ENCODE measurements at regions not wholly inside any gene's neighbourhood (a gene's known extent, or its start where the extent isn't known, plus 50 kb on each side); places are given as distances from the start of the nearest gene placed in this dataset.
"Not testable (repeated sequence)": the region's sequence is repeated elsewhere in the genome, so short reads cannot be mapped to it uniquely, and the experiment has no call there.

DNA sequence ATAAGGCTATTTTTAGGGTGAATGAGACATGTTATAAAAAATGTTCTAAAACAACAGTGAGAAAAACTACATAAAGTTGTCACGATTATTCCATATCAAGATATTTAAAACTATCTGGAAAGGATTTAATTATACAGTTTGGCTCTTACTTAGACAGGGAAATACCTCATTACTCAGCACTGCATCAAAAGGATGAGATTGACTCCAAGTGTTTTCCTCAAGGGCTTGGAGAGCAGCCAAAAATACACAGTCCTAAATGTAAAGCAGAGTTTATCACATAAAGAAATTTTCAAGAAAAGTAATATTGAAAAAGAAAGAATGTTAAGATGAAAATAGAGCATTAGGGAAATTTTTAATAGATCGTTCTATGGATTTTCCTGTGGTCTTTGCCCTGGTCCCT lies 285.5 kb upstream of the NETO1 start:
- no peak for DNase-seq

DNA sequence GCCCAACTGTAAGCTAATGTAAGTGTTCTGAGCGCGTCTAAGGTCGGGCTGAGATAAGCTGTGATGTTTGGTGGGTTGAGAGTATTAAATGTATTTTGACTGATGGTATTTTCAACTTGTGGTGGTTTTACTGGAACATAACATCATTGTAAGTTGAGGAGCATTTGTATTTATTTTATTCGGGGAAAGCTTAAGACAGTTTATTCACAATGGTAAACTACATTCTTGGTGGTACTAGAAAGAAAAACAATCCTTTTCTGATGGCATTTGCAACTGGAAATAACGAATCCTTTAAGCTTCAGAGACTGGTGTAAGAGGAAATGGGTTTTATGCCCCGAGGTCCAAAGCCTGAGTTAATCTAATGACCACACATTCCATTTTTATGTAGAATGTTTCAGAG lies 283.3 kb upstream of the NETO1 start:
- no peak for DNase-seq

DNA sequence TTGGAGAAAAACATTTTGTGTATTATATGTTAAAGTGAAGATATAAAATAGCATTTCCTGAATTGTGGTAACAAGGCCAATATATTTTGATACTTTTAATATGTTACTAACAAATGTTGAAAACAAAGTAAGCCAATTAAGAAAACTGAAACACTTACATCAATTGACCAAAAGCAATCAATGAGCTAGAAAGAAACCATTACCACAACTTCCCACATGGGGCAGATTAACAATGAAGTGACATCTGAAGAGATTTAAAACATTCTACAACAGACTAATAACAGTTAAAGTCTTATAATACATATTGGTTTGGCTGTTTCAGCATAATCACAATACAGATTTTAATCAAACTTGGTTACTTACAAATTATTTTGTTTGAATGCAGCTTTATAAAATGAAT lies 282.4 kb upstream of the NETO1 start:
- DNase-seq: no peak

DNA sequence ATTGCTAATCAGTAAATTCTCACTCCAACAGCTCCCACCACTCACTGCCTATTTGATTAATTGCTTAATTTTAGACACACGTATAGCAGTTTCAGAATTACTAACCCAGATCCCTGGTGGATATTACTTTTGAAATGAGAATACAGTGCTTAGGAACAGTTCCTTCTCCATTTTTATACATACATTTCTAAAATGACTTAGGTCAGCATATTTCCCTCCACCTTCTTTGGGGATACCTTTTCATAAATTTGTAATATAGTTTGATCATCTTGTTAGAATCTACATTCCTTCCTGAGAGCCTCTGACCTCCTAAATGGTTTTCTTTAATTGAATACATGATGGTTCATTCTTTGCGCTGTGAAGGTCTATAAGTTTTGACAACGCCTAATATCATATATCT lies 279.8 kb upstream of the NETO1 start:
- DNase-seq: no peak

DNA sequence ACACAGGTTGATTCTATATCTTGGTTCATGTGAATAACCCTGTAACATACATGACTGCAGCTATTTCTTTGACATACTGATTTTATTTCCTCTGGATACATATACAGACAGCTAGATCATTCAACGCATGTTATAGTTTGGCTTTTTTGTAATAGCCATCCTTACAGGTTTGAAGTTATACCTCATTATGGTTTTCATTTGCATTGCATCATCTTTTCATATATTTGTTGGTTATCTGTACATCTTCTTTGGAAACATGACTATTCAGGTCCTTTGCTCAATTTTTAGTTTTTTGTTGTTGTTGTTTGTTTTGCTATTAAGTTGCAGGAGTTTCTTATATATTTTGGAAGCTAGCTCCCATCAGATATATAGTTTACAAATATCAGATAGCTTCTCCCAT lies 276.2 kb upstream of the NETO1 start:
- no peak for DNase-seq

DNA sequence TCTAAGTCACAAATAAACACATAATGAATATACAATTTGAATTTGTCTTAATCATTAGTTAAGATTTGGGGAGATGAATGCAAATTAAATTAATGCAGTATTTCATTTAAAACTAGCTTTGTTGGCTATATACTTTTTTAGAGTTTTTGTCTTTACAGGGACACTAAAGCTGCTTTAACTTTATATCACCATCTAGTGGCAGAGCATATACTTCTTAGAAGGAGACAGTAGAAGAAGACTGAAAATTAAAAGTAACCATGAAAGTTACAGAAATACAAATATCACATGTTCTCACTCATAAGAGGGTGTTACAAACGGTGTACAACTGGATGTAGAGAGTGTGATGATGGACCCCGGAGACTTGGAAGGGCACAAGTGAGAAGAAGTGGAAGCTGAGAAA lies 268.3 kb upstream of the NETO1 start:
- no peak for DNase-seq

DNA sequence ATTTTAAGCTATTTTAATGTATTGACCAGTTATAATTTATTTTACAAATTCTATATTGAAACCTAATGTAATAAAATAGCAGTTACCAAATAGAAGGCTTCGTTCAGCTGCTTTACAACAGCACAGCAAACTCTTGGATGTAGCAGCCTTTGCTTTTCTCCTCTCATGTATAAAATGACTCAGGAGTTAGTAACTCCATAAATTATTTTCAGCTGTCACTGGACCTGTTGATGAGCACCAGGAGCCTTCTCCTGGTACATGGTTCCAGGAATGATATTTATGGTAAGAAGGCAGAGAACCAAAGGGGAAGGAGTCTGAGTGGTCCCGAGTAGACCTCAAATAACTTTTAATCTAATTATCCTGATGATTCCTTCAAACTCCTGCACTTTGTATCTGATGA lies 256.4 kb upstream of the NETO1 start:
- DNase-seq: no peak

DNA sequence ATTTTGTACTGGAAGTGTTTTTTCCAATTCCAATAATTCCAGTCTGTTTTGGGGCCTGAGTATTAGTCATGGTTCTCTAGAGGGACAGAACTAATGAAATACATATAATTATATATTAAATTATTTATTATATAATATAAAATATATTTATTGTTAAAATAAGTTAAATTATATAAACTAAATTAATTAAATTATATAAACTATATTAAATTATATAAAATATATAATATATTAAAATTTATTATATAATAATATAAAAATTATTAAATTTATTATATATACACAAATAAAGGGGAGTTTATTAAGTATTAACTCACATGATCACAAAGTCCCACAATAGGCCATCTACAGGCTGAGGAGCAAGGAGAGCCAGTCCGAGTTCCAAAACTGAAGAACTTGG lies 253.4 kb upstream of the NETO1 start:
- DNase-seq: no peak

DNA sequence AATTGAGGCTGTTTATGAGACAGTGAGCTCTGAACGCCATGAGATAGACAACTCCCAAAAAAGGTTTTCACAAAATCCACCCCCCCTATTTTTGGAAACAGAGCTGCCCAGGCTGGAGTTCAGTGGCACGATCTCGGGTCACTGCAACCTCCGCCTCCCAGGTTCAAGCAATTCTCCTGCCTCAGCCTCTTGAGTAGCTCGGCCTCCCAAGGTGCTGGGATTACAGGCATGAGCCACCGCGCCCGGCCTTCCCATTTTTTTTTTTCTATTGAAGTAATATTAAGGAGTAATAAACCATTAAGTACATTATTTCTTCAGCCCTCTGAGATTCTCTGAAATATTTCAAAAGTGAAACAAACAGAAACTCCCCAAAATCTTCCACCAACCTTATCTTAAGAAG lies 252.8 kb upstream of the NETO1 start:
- DNase-seq: no peak

DNA sequence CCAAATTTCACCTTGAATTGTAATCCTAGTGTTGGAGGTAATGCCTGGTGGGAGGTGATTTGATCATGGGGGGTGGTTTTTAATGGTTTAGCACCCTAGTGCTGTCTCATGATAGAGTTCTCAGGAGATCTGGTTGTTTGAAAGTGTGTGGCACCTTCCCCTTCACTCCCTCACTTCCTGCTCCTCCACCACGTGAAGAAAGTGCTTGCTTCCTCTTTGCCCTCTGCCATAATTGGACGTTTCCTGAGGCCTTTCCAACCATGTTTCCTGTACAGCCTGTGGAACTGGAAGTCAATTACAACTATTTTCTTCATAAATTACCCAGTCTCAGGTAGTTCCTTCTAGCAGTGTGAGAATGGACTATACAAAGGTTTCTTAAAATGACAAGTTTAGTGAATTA lies 251.8 kb upstream of the NETO1 start:
- DNase-seq: no peak

DNA sequence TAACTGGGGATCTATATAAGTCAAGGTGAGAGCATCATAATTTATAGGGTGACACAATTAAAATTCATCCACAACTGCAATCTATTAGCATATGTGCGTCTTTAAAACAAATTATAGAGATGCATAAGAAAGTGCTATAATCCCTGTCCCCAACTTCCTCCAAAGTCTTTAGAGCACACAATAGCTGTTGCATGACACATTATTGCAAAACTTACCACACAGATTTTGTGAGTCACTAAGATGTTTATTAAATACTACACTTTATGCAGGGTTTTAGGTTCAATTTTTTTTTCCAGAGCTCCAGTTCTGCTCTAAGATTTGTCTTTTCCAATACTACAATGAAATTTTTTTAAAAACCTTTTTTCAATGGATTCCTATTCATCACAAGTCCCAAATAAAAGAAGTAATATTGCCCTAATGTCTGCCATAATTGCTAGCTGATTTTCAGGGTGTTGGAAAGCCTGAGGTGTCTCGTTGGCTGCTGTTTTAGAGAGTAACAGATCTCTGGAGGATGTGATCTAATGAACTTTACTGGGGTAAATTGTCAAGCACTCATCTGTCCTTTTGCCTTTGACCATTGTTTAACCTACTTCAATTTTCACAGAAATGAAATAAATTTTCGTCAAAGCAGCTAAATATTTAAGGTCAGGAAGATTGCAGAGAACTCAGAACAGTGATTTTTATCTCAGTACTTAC lies 250.5 kb upstream of the NETO1 start:
- no peak for DNase-seq

DNA sequence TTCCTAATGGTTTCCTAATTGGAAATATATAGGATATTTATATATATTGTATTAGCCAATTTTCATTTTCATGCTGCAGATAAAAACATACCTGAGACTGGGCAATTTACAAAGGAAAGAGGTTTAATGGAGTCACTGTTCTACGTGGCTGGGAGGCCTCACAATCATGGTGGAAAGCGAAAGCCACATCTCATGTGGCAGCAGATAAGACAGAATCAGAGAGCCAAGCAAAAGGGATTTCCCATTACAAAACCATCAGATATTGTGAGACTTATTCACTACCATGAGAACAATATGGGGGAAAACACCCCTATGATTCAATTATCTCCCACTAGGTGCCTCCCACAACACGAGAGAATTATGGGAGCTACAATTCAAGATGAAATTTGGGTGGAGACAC lies 242.5 kb upstream of the NETO1 start:
- DNase-seq: no peak

DNA sequence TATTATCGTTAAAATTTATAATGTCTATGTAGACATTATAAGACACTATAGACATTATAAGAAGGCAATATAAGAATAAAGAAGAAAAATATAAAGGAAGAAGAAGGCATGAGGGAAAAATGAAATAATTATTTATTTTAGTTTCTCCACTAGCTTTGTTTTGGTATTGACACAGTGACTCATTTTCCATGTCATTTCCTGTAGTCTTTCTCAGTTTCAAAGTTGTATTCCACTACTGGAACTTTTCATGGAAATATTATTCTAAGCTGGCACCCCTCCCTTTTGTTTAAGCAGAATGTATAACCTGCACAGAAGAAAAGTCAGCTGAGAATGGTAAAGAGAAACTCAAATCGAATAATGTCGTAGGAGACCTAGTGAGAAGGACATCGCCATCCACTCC lies 234.2 kb upstream of the NETO1 start:
- DNase-seq: no peak

DNA sequence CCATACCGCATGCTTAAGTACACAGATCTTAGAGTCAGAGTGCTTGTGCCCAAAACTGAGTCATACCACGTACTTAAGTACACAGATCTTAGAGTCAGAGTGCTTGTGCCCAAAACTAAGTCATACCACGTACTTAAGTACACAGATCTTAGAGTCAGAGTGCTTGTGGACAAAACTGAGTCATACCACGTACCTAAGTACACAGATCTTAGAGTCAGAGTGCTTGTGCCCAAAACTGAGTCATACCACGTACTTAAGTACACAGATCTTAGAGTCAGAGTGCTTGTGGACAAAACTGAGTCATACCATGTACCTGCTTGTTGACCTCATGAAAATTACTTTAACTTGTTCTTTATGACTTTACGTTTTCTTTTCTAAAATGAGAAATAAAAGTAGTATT lies 233.7 kb upstream of the NETO1 start:
- not testable (repeated sequence) for DNase-seq

DNA sequence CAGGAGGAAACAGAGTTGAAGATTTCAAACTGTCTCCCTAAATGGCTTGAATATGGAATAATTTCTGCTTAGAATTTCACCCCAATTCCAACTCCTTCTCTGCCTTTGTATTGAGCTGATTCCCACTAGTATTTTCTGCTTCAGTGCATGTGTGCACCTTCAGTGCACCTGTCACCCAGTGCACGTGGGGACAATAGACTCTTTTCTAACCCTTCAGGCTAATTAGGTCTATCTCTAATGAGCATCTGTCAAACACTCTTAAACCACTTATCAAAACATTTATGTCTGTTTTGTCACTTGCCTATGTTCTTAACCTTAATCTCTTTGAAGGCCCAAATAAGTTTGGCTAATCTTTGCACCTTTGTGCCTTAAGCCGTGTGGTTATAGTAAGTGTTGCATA lies 232.0 kb upstream of the NETO1 start:
- DNase-seq: no peak

DNA sequence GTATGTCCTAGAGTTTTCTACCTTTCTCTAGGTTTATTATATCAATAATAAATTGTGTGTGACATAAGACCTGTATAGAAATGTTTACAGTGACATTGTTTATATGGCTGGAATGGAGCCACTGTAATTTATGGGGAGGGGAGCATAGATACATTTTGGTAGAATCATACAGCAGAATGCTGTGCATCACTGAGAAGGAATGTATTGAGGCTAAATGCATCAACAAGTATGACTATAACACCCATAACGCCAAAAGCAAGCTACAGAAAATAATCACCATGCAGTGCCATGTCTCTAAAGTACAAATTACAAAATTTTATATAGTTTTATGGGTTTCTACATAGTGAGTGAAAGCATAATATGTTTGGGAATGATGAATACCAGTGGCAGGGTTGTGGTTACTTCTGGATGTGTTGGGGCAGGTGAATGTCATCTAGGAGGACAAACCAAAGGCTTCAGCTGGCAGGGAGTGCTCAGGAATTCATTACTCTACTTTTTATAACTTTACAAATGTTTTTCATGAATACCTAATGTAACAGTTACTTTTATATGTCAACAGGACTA lies 226.0 kb upstream of the NETO1 start:
- DNase-seq: no peak

DNA sequence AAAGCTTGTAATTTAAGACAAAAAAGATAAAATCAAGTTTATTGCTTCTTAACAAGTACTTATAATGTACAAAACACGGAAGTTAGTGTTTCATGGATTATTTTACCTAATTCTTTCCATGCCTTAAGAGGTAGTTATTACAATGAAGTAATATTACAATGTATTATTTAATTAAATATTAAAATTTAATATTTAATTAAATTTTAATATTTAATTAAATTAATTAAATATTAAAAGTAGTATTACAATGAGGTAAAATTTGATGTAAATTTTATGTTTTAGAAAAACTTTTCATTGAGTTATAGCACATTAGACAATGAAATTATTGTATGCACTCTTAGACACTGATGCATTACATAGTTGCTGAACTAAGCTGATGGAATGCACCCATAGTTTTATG lies 220.7 kb upstream of the NETO1 start:
- DNase-seq: no peak

DNA sequence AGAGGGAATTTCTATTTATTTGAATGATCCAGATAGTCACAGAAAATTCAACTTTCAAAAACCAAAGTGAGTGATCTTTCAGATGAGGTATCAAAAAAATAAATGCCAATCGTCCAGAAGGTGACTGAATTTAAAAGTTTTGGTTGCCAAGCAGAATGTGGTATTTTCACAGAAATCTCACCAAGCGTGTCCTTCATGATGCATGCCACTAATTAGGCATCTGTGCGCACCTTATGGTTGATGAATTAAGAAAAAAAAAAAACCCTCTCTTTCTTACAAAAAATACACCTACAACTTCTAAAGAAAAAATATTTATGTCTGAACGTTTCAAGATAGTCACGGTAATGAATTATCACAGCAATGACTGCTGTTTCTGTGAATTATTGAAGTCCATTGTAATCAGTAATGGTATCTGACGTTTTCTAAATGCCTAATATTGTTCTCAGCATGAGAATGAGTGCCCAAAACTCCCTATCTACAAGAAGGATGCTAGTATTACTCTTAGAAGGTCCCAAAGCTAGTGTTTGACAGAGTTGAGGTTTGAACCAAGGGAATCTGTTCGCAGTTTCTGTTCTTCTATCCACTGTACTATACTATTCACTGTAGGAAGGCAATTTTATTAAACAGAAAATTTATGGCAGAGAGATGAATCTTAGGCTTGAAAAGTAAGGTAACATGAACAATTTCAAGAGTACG lies 219.6 kb upstream of the NETO1 start:
- DNase-seq: no peak

DNA sequence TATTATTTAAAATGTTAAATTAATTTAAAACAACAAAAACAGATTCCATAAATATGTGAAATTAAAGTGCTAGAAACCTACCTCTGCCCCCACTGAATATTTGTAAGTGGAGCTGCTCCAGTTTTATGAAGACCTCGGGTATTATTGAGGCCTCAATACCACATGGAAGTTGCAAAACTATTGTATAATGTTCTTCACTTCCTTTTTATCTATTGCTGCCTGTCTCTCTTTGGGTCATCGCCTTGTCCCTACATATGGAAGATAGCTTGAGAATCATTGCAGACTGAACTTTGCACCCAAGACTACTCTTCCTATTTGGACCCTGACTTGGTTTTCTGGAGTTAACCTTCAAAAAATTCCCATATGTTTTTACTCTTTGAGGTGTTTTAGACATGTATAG lies 212.1 kb upstream of the NETO1 start:
- no peak for DNase-seq

DNA sequence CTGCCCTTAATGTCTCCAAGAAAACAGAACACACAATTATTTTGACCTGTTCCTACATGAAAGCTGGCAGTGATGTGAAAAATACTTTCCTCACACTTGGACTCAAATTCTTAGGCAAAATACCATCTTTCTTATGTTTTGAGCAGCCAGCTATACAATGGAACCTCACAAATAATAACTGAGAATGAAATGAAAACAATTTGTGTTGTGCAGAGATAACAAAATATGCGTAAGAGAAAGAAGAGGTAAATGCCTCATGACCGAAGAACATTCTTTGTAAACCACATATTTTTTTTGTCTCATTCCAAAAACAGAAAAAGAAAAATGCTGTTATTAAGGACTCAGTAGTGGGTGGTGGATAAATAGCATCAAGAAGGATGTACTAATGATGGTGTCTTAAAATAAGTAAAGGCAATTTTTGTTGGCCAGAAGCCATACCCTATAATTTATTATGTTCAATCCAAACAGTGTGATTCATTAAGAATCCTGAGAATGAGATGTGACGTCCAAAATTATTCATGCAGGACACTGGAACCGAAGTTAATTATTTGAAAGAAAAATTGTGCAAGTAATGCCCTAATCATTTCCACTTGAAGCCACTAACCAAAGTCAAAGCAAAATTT lies 193.0 kb upstream of the NETO1 start:
- no peak for DNase-seq

DNA sequence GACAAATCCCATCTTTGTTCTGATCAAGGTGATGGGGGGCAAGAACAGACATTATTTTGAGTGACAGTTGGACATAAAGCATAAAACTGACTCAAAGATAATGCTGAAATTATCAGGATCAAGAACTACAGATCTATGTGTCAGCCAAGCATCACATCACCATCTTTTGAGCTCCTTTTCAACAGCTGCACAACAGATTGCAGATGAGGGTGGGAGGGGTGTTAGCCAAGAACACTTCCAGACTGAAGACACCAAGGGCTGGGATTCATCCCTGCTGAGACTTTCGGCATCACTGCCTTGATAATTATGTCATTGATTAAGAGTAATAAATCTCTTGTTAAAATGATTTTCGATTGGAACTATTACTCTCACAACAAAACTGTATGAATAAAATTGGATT lies 191.5 kb upstream of the NETO1 start:
- DNase-seq: no peak

DNA sequence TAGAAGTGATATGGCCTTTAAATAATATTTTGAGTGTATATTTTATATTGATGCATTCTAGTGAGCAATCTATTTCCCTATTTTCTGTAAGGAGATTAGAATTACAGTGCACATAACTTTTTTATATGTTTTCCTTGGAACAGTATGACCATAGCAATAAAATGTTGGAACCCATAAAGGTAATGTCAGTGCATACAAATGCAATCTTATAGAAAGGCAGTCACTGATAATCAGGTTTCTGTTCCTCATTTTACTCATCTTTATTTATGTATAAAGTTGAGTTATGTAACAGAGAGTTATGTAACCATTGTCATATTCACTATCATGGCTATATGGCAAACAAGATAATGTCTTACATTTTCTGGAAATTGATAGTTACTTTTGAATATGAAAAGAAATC lies 179.9 kb upstream of the NETO1 start:
- DNase-seq: no peak

DNA sequence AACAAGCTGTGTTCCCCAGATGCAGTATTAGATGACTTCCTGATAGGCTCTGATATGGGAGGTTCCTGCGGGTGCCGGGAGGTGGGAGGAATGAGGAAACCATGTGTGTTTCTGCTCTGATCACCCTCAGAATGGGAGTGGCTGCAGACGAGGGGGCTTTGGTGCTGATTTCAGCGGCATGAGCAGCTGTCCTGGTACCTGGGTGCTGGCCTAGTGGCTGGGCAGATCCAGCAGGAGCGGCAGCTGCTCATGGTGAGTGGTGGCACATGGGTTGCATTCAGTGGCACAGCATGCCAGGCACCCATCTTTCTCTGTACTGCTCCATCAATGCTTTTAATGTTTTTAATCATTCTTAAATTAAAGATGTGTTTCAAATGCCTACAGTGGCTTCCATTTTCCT lies 177.2 kb upstream of the NETO1 start:
- no peak for DNase-seq

DNA sequence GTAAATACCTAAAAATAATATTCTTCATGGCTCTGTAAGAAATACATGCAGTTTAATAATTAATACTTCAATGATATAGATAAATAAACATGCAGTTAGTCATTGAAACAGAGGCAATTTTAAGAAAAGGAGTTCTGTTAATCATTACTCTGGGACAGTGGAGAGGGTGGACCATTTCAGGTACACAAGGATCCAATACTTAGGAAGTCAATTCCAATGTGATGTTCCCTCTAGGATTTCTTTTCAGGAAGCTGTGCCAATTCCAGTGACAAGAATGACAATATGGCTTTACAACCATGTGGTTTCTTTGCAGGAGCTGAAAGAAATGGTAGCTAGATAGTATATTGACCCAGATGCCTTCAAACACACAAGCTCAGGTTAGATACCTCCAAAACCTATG lies 175.8 kb upstream of the NETO1 start:
- DNase-seq: no peak

Measured in stimulated activated CD4-positive, alpha-beta T cell treated with anti-CD3 and anti-CD28 coated beads, Interleukin-2, amount 100 ng/mL, for 48 hours (primary cell).